K562 (cell line): ENCODE measurements at regions not wholly inside any gene's neighbourhood (a gene's known extent, or its start where the extent isn't known, plus 50 kb on each side); places are given as distances from the start of the nearest gene placed in this dataset.

Source experiments
- BRF1 ChIP-seq: IDR thresholded peaks from 3 replicates; pipeline ENCODE4 v1.6.1; 2011; ENCODE audit warnings: borderline replicate concordance, mild to moderate bottlenecking; ENCODE audit not compliant: insufficient read length; ENCODE audit errors: extremely low read depth
- HLTF ChIP-seq: fragments of 450-650 bp; IDR thresholded peaks from 2 replicates; pipeline ENCODE4 v1.6.1; 2016
- JUN ChIP-seq, 2 experiments: sonication (generic) in 1 of 2; formaldehyde crosslinking in 1 of 2; IDR thresholded peaks; 2 replicates each; pipeline versions ENCODE4 v1.6.1 to v1.8.0; 2012 to 2022; ENCODE audit warnings: borderline replicate concordance in 2 of 2, mild to moderate bottlenecking in 2 of 2, improper control_type of control experiment in 1 of 2, low read depth in 1 of 2, low read length in 1 of 2, missing genetic modification reagents in 1 of 2
- KAT8 ChIP-seq: fragments of 450-650 bp; IDR thresholded peaks from 2 replicates; pipeline ENCODE4 v1.6.1; 2016; ENCODE audit warnings: low read depth, mild to moderate bottlenecking
- ZNF583 ChIP-seq: fragments of 250-450 bp; sonication (Bioruptor Pico); IDR thresholded peaks from 2 replicates; pipeline ENCODE4 v1.4.0; 2020
- TF ChIP-seq, protein P1 (sequence below), 2 experiments: fragments of 150-350 bp in 1 of 2; IDR thresholded peaks; 2 replicates each; pipeline ENCODE4 v1.6.1; 2012 to 2016; ENCODE audit warnings: low read depth in 2 of 2, low read length in 2 of 2, mild to moderate bottlenecking in 1 of 2, moderate library complexity in 1 of 2
- TF ChIP-seq, protein P2 (sequence below): sonication (generic); formaldehyde crosslinking; IDR thresholded peaks from 2 replicates; pipeline ENCODE4 v1.5.0; 2020; ENCODE audit warnings: missing genetic modification reagents

DNA sequence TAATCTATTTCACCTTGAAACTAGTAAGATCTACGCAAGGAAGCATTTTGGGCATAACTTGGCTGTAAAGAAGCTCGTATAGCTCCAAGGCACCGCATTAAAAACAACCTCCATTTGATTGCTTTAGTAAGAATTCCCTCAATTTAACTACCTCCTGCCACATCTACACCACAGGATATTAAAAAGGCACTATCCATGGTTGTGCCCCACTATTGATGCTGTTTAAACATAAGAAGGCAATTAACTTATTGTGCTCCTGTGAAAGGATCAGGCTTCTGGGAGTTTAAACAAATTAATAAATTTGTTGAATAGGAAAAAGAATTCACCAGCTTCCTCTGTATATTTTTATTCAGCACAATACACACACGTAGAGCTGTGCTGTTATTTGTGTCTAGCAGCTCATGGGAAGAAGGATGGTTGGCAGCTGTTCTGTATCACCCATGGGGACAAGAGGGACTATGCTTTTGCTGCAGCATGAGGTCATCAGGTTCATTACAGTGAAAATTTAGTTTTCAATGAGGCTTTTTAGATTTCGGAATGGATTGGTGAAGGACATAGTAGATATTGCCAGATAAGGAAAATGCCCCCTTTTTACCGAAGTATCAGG, 513.3 kb downstream of the HAO1 start:
- TF ChIP-seq JUN (IDR thresholded peaks at IDR 0.05; ENCODE audit: borderline replicate concordance, low read depth, low read length), result no peak
- no peak for TF ChIP-seq JUN (CRISPR knock-in tag; IDR thresholded peaks at IDR 0.05; ENCODE audit: borderline replicate concordance)
- no peak for TF ChIP-seq BRF1
- no peak for TF ChIP-seq KAT8
- TF ChIP-seq, protein P1, sequence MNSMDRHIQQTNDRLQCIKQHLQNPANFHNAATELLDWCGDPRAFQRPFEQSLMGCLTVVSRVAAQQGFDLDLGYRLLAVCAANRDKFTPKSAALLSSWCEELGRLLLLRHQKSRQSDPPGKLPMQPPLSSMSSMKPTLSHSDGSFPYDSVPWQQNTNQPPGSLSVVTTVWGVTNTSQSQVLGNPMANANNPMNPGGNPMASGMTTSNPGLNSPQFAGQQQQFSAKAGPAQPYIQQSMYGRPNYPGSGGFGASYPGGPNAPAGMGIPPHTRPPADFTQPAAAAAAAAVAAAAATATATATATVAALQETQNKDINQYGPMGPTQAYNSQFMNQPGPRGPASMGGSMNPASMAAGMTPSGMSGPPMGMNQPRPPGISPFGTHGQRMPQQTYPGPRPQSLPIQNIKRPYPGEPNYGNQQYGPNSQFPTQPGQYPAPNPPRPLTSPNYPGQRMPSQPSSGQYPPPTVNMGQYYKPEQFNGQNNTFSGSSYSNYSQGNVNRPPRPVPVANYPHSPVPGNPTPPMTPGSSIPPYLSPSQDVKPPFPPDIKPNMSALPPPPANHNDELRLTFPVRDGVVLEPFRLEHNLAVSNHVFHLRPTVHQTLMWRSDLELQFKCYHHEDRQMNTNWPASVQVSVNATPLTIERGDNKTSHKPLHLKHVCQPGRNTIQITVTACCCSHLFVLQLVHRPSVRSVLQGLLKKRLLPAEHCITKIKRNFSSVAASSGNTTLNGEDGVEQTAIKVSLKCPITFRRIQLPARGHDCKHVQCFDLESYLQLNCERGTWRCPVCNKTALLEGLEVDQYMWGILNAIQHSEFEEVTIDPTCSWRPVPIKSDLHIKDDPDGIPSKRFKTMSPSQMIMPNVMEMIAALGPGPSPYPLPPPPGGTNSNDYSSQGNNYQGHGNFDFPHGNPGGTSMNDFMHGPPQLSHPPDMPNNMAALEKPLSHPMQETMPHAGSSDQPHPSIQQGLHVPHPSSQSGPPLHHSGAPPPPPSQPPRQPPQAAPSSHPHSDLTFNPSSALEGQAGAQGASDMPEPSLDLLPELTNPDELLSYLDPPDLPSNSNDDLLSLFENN (IDR thresholded peaks at IDR 0.05; ENCODE audit: low read depth in 2 of 2, low read length in 2 of 2), result no peak
- TF ChIP-seq HLTF, result no peak
- no peak for TF ChIP-seq ZNF583 (CRISPR knock-in tag)
- TF ChIP-seq, protein P2, sequence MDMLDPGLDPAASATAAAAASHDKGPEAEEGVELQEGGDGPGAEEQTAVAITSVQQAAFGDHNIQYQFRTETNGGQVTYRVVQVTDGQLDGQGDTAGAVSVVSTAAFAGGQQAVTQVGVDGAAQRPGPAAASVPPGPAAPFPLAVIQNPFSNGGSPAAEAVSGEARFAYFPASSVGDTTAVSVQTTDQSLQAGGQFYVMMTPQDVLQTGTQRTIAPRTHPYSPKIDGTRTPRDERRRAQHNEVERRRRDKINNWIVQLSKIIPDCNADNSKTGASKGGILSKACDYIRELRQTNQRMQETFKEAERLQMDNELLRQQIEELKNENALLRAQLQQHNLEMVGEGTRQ, result no peak
